Stimulated activated naive B cell treated with anti-CD40 and anti-IgM and Interleukin-4, amounts not matched to agents 10 μg/mL and 1 μg/mL and 100 μg/mL, for 72 hours (primary cell): ENCODE measurements at regions not wholly inside any gene's neighbourhood (a gene's known extent, or its start where the extent isn't known, plus 50 kb on each side); places are given as distances from the start of the nearest gene placed in this dataset.
"Not testable (repeated sequence)": the region's sequence is repeated elsewhere in the genome, so short reads cannot be mapped to it uniquely, and the experiment has no call there.

ENCODE experiments used
- ATAC-seq, 2 donors: fragments of 150-1000 bp; cut with Tn5 transposase; replicated peaks; 2 replicates each; pipeline ENCODE4 v1.10.0; 2021; ENCODE audit warnings: moderate library complexity in 1 of 2
- DNase-seq: peaks from one replicate; pipeline ENCODE4 v3.0.0; 2021
- H3K27ac Mint-ChIP-seq: one replicate; pipeline ENCODE4 v1.8.0; 2022; ENCODE audit warnings: mild to moderate bottlenecking, mixed read lengths
- H3K27me3 Mint-ChIP-seq, 2 donors: one replicate each; pipeline ENCODE4 v1.8.0; 2022; ENCODE audit warnings: mixed read lengths in 2 of 2
- H3K36me3 Mint-ChIP-seq, 2 donors: one replicate each; pipeline ENCODE4 v1.8.0; 2022; ENCODE audit warnings: mixed read lengths in 2 of 2, mild to moderate bottlenecking in 1 of 2
- H3K4me1 Mint-ChIP-seq, 2 donors: one replicate each; pipeline ENCODE4 v1.8.0; 2022; ENCODE audit warnings: mixed read lengths in 2 of 2, mild to moderate bottlenecking in 1 of 2
- H3K4me3 Mint-ChIP-seq, 2 donors: one replicate each; pipeline ENCODE4 v1.8.0; 2022; ENCODE audit warnings: mild to moderate bottlenecking in 2 of 2, mixed read lengths in 2 of 2, moderate library complexity in 1 of 2
- H3K9me3 Mint-ChIP-seq, 2 donors: one replicate each; pipeline ENCODE4 v1.8.0; 2022; ENCODE audit warnings: mixed read lengths in 2 of 2, mild to moderate bottlenecking in 1 of 2

DNA sequence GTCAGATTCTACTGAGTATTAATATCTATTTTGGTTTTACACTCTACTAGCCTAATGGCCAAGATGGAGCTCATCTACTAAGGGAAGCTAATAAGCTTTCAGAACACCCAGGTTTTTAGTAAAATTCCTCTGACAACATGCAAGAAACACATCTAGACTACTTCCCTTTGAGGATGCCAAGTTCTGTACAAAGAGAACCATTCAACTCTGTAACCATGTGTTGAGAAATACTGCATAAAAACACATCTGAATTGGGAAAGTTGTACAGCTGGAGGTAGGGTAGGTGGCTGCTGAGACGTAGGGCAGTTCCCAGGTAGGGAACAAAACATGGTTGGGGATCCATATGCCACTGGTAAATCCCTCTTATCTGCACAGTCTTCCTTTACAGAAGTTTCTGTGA lies 66.2 kb downstream of the SC5D start:
- Mint-ChIP-seq H3K9me3 (no peaks in the 10 kb centered on the region), H3K36me3 (no peaks in the 10 kb centered on the region), H3K27me3 (peaks cover 0 to 4% of the 10 kb centered on the region in 2 donors), H3K27ac (no peak overlapping the region), H3K4me1 (peaks cover 5 to 6% of the 10 kb centered on the region in 2 donors), H3K4me3 (no peak overlapping the region)
- no peak for ATAC-seq
- DNase-seq: no peak

GRCh38 chr11:121359591-121359990 lies 67.0 kb downstream of the SC5D start:
- DNase-seq: no peak

DNA sequence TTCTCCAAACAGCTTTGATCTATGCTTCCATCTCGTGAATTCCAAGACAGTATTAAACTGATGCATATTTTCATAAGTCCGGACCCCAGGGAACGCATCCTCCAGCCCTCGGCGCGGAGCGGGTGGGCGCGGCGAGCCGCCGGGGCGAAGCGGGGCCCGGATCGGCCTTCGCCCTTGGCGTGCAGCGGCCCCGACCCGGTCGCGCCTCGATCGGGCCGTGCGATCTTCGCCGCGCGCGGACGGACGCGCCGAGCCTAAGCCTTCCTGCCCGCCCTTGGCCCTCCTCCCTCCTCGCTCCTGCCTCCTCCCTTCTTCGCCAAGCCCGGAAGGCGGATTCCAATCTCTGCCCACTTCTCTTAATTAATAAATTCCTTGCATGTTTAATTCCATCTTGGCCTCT lies 70.4 kb downstream of the SC5D start:
- ATAC-seq, H3K9me3 Mint-ChIP-seq, H3K36me3 Mint-ChIP-seq, DNase-seq, H3K4me3 Mint-ChIP-seq, H3K27me3 Mint-ChIP-seq, H3K27ac Mint-ChIP-seq: not testable (repeated sequence)
- H3K4me1 Mint-ChIP-seq: peaks cover 23 to 38% of the 10 kb centered on the region in 2 donors

More at GRCh38 chr11:121359591-121359990, 67.0 kb downstream of the SC5D start:
- H3K9me3 Mint-ChIP-seq: no peaks in the 10 kb centered on the region
- no peak overlapping the region for H3K27ac Mint-ChIP-seq
- peaks cover 7 to 10% of the 10 kb centered on the region in 2 donors for H3K4me1 Mint-ChIP-seq
- H3K4me3 Mint-ChIP-seq: no peak overlapping the region
- H3K27me3 Mint-ChIP-seq: peaks cover 0 to 2% of the 10 kb centered on the region in 2 donors
- no peaks in the 10 kb centered on the region for H3K36me3 Mint-ChIP-seq
- ATAC-seq: no peak

GRCh38 chr11:121365304-121365703 lies 72.7 kb downstream of the SC5D start:
- no peak overlapping the region for H3K27ac Mint-ChIP-seq
- no peak overlapping the region for H3K4me3 Mint-ChIP-seq
- H3K27me3 Mint-ChIP-seq: no peaks in the 10 kb centered on the region
- H3K36me3 Mint-ChIP-seq: peaks cover 0 to 2% of the 10 kb centered on the region in 2 donors
- ATAC-seq (no peak), DNase-seq (no peak)
- H3K9me3 Mint-ChIP-seq: no peaks in the 10 kb centered on the region
- peaks cover 30 to 56% of the 10 kb centered on the region in 2 donors for H3K4me1 Mint-ChIP-seq

DNA sequence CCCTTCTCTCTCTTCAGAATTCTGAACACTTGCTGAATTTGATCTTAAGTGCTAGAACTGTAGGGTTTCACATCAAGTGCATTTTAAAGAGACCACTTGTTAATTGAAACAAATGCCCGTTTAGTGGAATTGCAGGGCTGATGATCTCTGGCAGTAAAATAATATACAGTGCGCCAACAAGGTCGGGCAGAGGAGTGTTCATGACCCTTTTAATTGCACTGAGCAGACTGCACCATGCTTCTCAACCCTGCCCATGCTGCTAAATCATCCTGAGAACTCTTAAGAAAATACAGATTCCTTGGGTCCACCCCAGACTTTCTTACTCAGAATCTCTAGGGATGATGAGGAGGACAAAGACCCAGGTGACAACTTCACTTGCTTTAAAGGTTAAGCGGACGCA lies 73.5 kb downstream of the SC5D start:
- Mint-ChIP-seq H3K4me3 (no peak overlapping the region), H3K9me3 (peaks cover 0 to 2% of the 10 kb centered on the region in 2 donors), H3K4me1 (peaks cover 32 to 63% of the 10 kb centered on the region in 2 donors), H3K27me3 (no peaks in the 10 kb centered on the region), H3K36me3 (peaks cover 3 to 4% of the 10 kb centered on the region in 2 donors), H3K27ac (peak overlapping the region; percentile 28)
- ATAC-seq: no peak
- no peak for DNase-seq

DNA sequence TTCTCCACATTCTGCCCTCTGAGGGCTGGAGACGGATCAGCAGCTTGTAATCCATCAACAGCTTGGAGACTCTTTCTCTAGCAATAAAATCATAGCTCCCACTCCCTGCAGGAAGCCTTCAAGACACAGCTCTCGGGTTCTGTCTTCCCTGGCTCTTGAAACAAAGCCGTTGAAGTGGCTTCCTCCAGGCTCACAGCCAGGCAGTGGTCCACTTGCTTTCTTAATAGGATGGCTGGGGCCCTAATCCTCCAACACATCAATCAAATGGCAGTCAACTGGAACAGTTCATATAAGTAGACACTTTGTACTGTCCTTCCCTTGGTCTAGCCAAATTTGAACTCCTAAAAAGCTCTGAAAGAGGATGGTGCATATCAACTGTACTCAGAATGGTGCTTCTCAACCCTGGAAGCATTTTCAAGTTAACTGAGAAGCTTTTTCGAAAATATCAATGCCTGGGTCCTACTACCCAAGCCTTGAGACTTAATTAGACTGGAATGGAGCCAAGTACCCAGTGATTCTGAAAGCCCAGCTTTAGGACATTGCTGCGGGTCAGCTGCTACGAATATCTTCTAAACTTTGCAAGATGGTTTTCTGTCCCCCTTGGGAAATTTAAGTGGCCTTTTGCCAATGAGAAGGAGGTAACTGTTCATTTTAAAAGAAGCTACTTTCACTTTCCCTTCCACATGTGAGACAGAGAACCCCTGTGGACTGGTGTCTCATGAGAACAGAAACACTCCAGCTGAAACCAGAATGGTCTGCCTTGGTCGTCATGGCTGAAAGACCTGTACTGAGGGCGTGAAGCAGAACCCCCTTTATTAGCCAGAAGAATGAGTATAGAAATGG lies 74.7 kb downstream of the SC5D start:
- no peaks in the 10 kb centered on the region for H3K27me3 Mint-ChIP-seq
- H3K9me3 Mint-ChIP-seq: peaks cover 2 to 5% of the 10 kb centered on the region in 2 donors
- DNase-seq (peak; percentile 59), ATAC-seq (peak; percentile 95 to 98)
- peaks cover 36 to 71% of the 10 kb centered on the region in 2 donors for H3K4me1 Mint-ChIP-seq
- H3K4me3 Mint-ChIP-seq: peak overlapping the region; percentile 58 to 67
- peak overlapping the region; percentile 86 for H3K27ac Mint-ChIP-seq
- H3K36me3 Mint-ChIP-seq: peaks cover 3 to 4% of the 10 kb centered on the region in 2 donors

- H3K27ac Mint-ChIP-seq: peak overlapping the region; percentile 86
- peaks cover 40 to 77% of the 10 kb centered on the region in 2 donors for H3K4me1 Mint-ChIP-seq
- H3K9me3 Mint-ChIP-seq: peaks cover 2 to 5% of the 10 kb centered on the region in 2 donors
- H3K27me3 Mint-ChIP-seq: no peaks in the 10 kb centered on the region
- H3K4me3 Mint-ChIP-seq: peak overlapping the region; percentile 58 to 67
- ATAC-seq (no peak), DNase-seq (no peak)
- H3K36me3 Mint-ChIP-seq: peaks cover 3 to 4% of the 10 kb centered on the region in 2 donors
These were observed 75.3 kb downstream of the SC5D start for GRCh38 chr11:121367844-121368225.

- Mint-ChIP-seq H3K27me3 (no peaks in the 10 kb centered on the region), H3K36me3 (peaks cover 3 to 4% of the 10 kb centered on the region in 2 donors), H3K27ac (peak overlapping the region; percentile 67), H3K4me3 (no peak overlapping the region), H3K4me1 (peaks cover 48 to 85% of the 10 kb centered on the region in 2 donors), H3K9me3 (peaks cover 2 to 5% of the 10 kb centered on the region in 2 donors)
- ATAC-seq (no peak), DNase-seq (no peak)
These were observed 76.0 kb downstream of the SC5D start for GRCh38 chr11:121368364-121369240.

- peak overlapping the region; percentile 67 for H3K27ac Mint-ChIP-seq
- H3K4me3 Mint-ChIP-seq: no peak overlapping the region
- DNase-seq: no peak
- ATAC-seq: no peak
- H3K36me3 Mint-ChIP-seq: peaks cover 3 to 4% of the 10 kb centered on the region in 2 donors
- H3K4me1 Mint-ChIP-seq: peaks cover 51 to 90% of the 10 kb centered on the region in 2 donors
- no peaks in the 10 kb centered on the region for H3K27me3 Mint-ChIP-seq
- H3K9me3 Mint-ChIP-seq: peaks cover 2 to 5% of the 10 kb centered on the region in 2 donors
These were observed 76.8 kb downstream of the SC5D start for GRCh38 chr11:121369366-121369765.

DNA sequence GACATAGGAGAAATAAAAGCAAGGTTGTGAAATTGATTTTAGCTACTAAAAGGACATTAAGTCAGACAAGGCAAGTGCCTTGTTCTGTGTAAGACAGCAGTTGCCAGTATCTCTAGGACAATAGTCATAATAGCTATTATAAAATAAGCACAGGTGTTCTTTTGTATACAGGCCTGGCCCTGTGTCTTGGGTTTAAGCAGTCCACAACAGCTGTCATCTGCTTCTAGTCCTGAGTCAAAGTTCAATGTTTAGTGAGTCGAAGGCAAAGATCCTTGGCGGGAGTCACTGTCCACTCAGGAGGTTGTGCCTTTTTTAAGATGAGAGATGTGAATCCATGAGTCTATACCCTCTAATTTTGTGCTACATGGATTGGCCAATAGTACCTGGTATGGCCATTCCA lies 79.5 kb downstream of the SC5D start:
- no peak for DNase-seq
- Mint-ChIP-seq H3K4me3 (no peak overlapping the region), H3K36me3 (peaks cover 3 to 4% of the 10 kb centered on the region in 2 donors), H3K27ac (no peak overlapping the region), H3K4me1 (peaks cover 39 to 81% of the 10 kb centered on the region in 2 donors), H3K9me3 (peaks cover 2 to 5% of the 10 kb centered on the region in 2 donors), H3K27me3 (no peaks in the 10 kb centered on the region)
- no peak for ATAC-seq

DNA sequence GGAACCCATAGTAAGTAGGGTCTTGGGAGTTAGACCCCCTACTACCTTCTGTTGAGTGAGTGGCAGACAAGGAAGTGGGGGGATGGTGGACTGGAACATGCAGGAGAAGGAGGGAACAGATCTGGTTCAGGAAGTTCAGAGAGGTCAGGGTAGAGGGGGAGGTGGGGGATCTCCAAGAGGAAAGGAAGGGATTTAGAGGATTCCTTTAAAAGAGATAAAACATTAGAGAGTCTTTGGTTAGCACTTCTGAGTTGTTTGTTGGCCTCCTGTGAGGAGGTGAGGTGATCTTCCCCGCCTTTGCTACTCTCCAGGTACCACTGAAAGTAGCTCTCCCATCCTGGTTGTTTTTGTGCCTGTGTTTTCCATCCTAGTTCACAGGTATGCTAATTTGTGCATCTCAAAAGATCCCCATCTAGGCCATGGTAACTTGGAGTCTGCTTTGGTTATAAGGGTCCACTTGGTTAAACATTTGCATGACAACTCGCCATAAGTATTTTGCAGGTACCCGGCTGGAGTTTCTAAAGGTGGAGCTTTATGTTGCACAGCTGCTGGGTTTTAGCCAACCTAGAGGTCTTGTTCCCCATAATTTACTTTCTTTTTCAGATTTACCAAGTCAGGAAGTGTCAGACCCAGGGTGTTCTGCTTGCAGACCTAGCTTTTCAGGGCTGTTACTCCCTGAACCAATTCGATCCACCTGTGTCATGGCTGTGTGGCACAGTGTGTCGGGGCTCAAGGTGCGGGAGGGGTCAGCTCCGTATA lies 79.3 kb upstream of the SORL1 start:
- Mint-ChIP-seq H3K27me3 (no peaks in the 10 kb centered on the region), H3K4me1 (peaks cover 35 to 77% of the 10 kb centered on the region in 2 donors), H3K9me3 (peaks cover 2 to 5% of the 10 kb centered on the region in 2 donors), H3K27ac (peak overlapping the region; percentile 75), H3K36me3 (peaks cover 3 to 4% of the 10 kb centered on the region in 2 donors), H3K4me3 (peak overlapping the region; percentile 31 to 69)
- ATAC-seq: peak; percentile 94 to 96
- DNase-seq: peak; percentile 15

DNA sequence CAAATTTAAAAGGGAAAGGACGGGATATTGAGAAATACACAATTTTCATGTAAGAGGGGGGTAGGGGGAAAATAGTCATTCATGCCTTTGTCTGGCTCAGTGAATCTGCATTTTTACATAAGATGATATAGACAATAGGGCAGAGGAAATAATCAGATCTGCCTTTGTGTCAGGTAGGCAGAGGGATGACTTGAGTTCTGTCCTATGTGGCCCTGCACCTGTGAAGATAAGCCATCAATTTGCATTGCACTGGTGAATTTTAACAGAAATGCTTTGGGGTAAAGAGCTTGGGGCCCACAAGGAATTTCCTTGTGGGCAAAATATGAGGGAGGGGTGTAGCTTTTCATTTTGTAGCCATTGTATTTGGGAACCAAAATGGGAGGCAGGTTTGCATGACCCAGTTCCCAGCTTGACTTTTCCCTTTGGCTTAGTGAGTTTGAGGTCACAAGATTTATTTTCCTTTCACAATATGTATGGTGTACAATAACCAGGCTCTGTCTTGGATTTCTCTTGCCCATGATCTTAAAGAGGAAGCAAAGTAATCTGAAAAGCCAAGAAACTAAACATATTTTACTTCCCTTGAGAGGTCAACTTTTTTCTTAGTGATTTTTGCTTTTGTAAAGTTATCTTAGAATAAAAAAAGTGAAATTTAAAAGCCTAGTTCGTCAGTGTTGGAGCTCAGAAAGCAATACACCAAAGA lies 77.7 kb upstream of the SORL1 start:
- Mint-ChIP-seq H3K36me3 (peaks cover 3 to 4% of the 10 kb centered on the region in 2 donors), H3K4me3 (no peak overlapping the region), H3K27me3 (no peaks in the 10 kb centered on the region), H3K4me1 (peaks cover 31 to 72% of the 10 kb centered on the region in 2 donors), H3K27ac (peak overlapping the region; percentile 7), H3K9me3 (peaks cover 2 to 5% of the 10 kb centered on the region in 2 donors)
- ATAC-seq (no peak), DNase-seq (no peak)

GRCh38 chr11:121376130-121376529 lies 76.0 kb upstream of the SORL1 start:
- ATAC-seq (no peak), DNase-seq (no peak)
- peaks cover 0 to 5% of the 10 kb centered on the region in 2 donors for H3K9me3 Mint-ChIP-seq
- H3K4me3 Mint-ChIP-seq: no peak overlapping the region
- H3K27me3 Mint-ChIP-seq: no peaks in the 10 kb centered on the region
- H3K36me3 Mint-ChIP-seq: no peaks in the 10 kb centered on the region
- no peak overlapping the region for H3K27ac Mint-ChIP-seq
- H3K4me1 Mint-ChIP-seq: peaks cover 27 to 59% of the 10 kb centered on the region in 2 donors
